Stimulated activated CD4-positive, alpha-beta T cell treated with anti-CD3 and anti-CD28 coated beads, Interleukin-12 subunit alpha, Interleukin-12 subunit beta, amount 100 ng/mL, for 24 hours (primary cell): ENCODE measurements at regions not wholly inside any gene's neighbourhood (a gene's known extent, or its start where the extent isn't known, plus 50 kb on each side); places are given as distances from the start of the nearest gene placed in this dataset.
"Not testable (repeated sequence)": the region's sequence is repeated elsewhere in the genome, so short reads cannot be mapped to it uniquely, and the experiment has no call there.

Experiments used
- DNase-seq, 2 experiments: peaks; one replicate each; pipeline ENCODE4 v3.0.0-alpha.2; 2020; ENCODE audit warnings: low read depth in 2 of 2

DNA sequence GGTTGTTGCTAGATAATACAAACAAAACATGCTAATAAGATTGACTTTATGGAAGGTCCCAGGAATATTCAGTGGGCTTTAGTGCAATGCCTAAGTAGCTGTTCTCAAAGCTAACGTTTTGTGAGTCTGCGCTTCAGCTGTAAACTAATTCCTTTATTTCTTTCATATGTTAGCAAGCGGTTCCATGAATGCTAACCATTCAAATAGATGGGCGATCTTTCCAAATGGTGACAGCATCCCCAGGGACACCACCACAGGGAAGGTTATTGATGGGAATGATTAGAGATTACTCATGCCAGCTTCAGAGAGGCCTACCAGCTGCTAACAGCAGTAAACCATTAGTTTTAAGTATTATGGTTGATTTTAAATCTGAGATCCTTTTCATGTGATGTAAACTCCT is 405.7 kb upstream of the MCTP2 start:
- no peak for DNase-seq

- no peak for DNase-seq
Observed at GRCh38 chr15:93823971-93824913, 407.1 kb upstream of the MCTP2 start.

DNA sequence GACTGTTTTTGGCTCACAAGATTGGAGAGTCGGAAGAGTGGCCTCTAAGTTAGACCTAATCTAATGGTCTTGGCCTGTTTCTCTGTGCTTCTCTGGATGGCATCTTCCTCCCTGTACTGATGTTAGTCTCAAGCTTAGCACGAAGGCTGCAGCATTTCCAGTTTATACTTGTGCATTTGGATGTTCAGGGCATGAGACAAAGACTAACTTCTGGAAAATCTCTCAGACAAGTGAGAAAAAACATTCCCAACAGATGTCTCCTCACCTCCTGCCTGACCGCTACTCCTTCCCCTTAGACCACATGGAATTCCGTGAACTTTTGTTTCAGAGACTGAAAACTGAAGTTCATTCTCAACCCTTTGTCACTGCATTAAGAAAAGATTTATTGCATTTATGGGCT is 410.8 kb upstream of the MCTP2 start:
- DNase-seq = no peak

DNA sequence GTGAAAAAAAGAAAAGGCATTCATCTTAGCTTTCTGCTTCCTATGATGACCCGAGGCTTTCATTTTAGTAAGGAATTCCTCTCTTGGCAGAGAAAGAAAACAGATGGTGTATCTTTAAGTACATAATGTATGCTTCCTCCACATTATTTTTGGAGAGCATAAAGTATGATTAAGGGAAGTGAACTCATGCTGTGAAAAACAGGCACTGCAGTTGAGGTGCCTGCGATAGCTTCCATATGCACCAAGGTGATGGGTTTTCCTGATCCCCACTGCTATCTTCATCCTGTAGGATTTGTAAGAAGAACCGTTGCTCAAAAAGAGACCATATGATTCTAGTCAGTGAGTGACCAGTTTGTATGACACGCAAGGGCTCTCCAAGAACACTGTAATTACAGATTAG is 411.5 kb upstream of the MCTP2 start:
- no peak for DNase-seq

DNA sequence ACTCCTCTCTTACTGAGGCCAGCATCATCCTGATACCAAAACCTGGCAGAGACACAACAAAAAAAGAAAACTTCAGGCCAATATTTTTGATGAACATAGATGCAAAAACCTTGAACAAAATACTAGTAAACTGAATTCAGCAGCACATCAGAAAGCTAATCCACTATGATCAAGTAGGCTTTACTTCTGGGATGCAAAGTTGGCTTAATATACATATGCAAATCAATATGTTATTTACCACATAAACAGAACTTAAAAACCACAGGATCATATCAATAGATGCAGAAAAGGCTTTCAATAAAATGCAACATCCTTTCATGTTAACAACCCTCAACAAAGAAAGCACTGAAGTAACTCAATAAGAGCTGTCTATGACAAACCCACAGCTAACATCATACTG is 414.5 kb upstream of the MCTP2 start:
- no peak for DNase-seq

DNA sequence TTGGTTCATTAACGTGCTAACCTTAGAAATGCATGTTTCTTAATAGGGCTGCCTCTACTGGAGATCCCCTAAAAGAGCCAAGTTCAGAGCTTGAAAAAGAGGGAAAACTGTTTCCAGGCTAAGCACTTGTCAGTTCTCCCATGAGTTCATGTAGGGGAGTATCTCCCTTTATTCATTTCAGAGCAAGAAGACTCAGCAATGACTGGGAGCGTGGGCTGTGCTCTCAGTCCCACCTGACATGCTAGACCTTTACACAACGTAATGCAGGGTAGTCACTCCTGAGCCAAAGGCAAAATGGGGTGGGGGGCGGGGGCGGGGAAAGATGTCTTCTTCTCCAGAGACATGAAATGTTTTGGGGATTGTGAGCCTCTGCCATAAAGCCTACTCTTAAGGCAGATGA is 420.1 kb upstream of the MCTP2 start:
- no peak for DNase-seq

GRCh38 chr15:93809516-93809915 is 421.8 kb upstream of the MCTP2 start:
- DNase-seq = no peak

DNA sequence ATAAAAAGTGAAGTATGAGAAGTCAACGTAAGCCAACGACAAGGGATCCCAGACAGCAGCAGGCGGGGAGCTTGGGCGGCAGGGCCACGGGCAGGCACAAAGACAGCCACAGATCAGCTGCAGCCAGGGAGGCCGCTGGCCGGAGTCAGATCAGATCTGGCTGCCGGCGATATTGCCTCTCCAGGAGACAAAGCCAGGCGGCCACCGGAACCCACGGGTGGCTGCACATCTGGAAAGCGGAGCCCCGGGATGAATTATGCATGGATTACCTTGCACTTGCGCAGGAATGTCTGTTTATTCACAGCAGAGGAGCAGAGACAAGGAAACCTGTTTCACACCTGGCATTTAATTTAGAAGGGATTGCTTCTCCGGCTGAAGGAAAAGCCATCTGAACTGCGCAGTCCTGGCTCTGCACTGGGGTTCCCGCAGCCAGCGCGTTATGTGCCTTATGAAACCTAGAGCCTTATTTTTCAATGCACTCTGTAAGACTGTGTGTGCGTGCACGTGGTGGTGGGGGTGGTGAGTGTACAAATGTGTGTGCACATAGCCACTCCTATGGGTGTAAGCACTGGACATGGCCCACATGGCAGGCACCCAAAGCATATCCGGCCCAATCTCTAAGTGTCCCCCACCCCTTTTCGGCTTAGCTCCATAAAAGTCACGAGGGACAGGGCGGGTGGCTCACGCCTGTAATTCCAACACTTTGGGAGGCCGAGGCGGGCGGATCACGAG is 427.8 kb upstream of the MCTP2 start:
- no peak for DNase-seq

DNA sequence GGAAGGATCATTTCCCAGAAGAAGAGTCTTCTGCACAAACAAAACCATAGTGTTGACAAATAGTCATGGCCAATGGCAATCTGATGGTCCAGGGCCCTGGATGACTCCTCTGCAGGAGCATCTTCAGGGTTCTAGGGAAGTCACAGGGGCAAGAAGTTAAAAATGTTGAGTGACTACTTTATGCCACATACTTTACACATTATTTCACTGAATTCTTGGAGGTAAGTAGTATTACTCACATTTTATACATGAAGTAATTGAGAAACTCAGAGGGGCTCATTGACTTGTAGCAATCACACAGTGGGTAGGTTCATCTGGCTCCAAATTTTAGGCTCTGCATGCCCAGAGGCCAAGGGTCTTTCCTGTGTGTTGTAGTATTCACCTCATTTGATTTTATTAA is 430.2 kb upstream of the MCTP2 start:
- DNase-seq = no peak

DNA sequence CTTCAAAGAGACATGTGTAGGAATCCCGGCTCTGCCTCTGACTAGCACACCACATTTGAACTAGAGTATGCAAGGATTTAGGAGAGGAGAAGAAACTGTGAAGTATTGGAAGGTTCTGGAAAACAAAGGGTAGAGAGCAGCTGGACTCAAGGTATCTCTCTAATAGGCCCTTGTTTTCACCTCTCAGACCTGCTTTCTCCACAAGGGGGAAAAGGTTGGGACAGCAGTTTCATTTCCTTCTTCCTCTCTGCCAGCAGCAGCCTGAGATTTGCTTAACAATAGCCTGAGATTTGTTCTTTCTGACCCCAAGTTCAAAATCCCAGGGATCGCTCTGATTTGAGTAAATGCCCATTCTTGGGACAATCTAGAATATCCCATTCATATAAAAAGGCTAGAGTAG is 430.6 kb upstream of the MCTP2 start:
- no peak for DNase-seq

- DNase-seq = no peak
Observed at GRCh38 chr15:93789441-93789840, 441.9 kb upstream of the MCTP2 start.

DNA sequence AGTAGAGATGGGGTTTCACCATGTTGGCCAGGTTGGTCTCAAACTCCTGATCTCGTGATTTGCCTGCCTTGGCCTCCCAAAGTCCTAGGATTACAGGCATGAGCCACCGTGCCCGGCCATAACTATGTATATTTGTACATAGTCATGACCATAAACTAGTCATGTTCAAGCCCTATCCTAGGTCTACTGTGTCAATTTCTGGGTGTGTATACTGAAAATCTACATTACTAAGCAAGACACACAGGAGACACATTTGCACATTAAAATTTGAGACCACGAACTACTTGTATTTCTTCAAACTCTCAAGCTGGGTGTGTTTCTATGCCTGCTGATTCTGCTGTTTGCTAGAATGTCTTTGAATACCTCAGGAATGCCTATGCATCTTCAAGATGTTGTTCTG is 451.3 kb upstream of the MCTP2 start:
- no peak for DNase-seq

DNA sequence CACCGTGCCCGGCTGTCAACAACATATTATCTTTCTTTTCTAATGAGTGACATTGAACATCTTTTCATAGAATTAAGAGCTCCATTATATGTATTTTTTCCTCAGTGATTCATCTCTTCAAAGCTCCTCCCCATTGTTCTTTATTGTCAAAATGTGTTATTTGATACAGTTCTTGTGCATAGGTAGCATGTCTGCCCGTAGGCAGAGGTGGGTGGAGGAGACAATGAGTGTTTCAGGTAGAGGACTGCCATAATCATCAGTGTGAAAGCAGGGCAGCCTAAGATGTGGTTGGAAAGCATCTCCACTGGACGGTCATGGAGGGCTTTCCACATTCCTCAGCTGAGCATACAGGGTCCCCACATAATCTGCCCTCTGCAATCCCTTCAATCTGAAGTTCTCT is 452.0 kb upstream of the MCTP2 start:
- no peak for DNase-seq

- no peak for DNase-seq
Observed at GRCh38 chr15:93771196-93772030, 459.9 kb upstream of the MCTP2 start.

DNA sequence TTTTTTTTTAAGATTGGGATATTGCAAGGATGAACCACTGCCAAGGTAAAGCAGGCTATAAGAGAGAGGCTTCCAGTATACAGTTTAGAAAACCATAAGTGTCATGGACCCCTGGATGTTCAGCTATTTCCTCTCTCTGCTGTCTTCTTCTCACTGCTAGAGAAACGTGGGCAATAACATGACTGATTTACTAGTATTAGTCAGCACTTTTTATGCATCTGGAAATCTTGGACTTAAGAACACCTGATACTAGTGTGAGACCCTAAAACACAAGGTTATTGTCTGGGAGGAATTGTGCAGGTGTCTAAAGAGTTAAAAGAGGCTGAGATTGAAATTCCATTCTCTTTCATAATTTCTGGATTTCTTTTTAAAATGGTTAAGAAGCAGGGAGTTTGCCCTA is 460.6 kb upstream of the MCTP2 start:
- no peak for DNase-seq

DNA sequence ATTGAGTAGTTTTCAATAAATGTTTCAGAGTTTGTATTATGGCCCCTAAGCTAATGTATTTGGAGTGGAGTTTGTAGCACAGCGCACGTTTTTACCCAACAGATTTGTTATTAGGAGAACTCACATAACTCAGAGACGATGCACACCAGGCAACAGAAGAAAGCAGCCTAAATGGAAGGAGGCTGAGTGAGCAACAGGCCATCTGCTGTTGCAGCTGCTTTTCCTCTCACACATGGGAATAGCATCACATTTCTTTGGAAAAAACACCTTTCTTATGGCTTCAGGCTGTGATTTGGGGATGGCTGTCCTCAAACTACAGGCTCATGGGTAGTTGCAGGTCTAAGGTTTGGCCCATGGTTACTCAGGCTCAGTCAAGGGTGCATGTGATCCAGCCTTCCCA is 469.3 kb upstream of the MCTP2 start:
- no peak for DNase-seq

- no peak for DNase-seq
Observed at GRCh38 chr15:93759629-93760028, 471.7 kb upstream of the MCTP2 start.

- no peak for DNase-seq
Observed at GRCh38 chr15:93758824-93759223, 472.5 kb upstream of the MCTP2 start.

DNA sequence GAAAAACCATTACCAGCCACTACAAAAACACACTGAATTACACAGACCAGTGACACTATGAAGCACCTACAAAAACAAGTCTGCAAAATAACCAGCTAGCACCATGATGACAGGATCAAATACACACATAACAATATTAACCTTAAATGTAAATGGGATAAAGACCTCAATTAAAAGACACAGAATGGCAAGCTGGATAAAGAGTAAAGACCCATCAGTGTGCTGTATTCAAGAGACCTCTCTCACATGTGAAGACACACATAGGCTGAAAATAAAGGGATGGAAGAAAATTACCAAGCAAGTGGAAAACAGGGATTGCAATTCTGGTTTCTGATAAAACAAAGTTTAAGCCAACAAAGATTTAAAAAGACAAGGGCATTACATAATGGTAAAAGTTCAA is 482.7 kb upstream of the MCTP2 start:
- DNase-seq = no peak

DNA sequence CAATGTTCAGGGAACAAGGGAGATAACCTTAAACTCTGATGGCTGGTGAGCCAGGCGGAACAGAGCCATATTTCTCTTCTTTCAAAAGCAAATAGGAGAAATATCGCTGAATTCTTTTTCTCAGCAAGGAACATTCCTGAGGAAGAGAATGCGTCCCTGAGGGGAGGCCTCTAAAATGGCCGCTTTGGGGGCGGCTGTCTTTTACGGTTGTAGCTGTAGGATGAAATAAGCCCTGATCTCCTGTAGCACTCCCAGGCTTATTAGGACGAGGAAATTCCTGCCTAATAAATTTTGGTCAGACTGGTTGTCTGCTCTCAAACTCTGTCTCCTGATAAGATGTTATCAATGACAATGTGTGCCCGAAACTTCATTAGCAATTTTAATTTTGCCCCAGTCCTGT is 496.4 kb upstream of the MCTP2 start:
- DNase-seq = not testable (repeated sequence)

DNA sequence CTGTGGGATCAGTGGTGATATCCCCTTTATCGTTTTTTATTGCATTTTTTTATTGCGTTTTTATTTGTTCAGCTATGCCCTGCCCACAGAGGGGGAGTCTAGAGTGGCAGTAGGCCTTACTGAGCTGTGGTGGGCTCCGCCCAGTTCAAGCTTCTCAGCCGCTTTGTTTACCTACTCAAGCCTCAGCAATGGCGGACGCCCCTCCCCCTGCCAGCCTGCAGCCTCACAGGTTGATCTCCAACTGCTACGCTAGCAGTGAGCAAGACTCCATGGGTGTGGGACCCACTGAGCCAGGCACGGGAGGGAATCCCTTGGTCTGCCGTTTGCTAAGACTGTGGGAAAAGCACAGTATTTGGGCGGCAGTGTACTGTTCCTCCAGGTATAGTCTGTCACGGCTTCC is 500.6 kb upstream of the MCTP2 start:
- DNase-seq = no peak

- no peak for DNase-seq
Observed at GRCh38 chr15:93722165-93722564, 509.2 kb upstream of the MCTP2 start.
